ENCODE measurements at regions not wholly inside any gene's neighbourhood (a gene's known extent, or its start where the extent isn't known, plus 50 kb on each side); places are given as distances from the start of the nearest gene placed in this dataset.

DNA sequence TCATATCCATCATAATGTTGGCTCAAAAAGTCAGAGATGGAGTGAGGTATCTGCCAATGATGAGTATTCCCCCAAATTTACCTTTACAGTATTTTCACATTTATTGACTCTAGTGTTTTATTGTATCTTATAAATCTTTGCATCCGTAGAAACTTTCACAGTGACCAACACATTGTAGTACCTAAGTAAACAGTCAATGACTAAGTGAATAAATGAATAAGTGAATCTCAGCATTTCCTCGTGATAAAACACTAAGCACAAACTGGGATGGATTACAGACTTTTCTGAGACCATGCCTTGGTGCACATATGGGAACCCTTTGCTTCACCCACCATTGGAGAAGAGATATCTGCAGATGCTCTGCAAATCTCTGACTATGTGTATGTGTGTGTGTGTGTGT is 429.9 kb downstream of the NR4A2 start:
- no peak for TF ChIP-seq POLR2A (IDR thresholded peaks at IDR 0.05)
- TF ChIP-seq, protein P1, sequence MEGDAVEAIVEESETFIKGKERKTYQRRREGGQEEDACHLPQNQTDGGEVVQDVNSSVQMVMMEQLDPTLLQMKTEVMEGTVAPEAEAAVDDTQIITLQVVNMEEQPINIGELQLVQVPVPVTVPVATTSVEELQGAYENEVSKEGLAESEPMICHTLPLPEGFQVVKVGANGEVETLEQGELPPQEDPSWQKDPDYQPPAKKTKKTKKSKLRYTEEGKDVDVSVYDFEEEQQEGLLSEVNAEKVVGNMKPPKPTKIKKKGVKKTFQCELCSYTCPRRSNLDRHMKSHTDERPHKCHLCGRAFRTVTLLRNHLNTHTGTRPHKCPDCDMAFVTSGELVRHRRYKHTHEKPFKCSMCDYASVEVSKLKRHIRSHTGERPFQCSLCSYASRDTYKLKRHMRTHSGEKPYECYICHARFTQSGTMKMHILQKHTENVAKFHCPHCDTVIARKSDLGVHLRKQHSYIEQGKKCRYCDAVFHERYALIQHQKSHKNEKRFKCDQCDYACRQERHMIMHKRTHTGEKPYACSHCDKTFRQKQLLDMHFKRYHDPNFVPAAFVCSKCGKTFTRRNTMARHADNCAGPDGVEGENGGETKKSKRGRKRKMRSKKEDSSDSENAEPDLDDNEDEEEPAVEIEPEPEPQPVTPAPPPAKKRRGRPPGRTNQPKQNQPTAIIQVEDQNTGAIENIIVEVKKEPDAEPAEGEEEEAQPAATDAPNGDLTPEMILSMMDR (IDR thresholded peaks at IDR 0.05), result no peak
